DOHH2 (cell line): ENCODE measurements at regions not wholly inside any gene's neighbourhood (a gene's known extent, or its start where the extent isn't known, plus 50 kb on each side); places are given as distances from the start of the nearest gene placed in this dataset.
"Not testable (repeated sequence)": the region's sequence is repeated elsewhere in the genome, so short reads cannot be mapped to it uniquely, and the experiment has no call there.

Experiments used
- H3F3A ChIP-seq: fragments of 200-600 bp; sonication (generic), shearing (Covaris generic); 2 replicates; pipeline ENCODE4 v1.6.0; 2016; ENCODE audit warnings: antibody characterized with exemption, mild to moderate bottlenecking; ENCODE audit not compliant: control insufficient read depth, insufficient read depth
- H3K27ac ChIP-seq: fragments of 200-600 bp; sonication (generic); 2 replicates; pipeline ENCODE4 v1.5.1; 2014; ENCODE audit warnings: low read depth, mild to moderate bottlenecking, low read length, moderate library complexity
- H3K27me3 ChIP-seq: fragments of 200-600 bp; sonication (generic); 2 replicates; pipeline ENCODE4 v1.6.1; 2014; ENCODE audit warnings: mild to moderate bottlenecking, low read length, mixed read lengths; ENCODE audit not compliant: control insufficient read depth
- H3K36me3 ChIP-seq: fragments of 200-600 bp; sonication (generic); 2 replicates; pipeline ENCODE4 v1.6.1; 2014; ENCODE audit warnings: mild to moderate bottlenecking, low read length, moderate library complexity, mixed read lengths; ENCODE audit not compliant: control insufficient read depth
- H3K4me1 ChIP-seq: fragments of 200-600 bp; sonication (generic); 2 replicates; pipeline ENCODE4 v1.6.1; 2014; ENCODE audit warnings: mild to moderate bottlenecking, low read length, mixed read lengths; ENCODE audit not compliant: control insufficient read depth
- H3K4me2 ChIP-seq: fragments of 200-600 bp; sonication (generic); 2 replicates; pipeline ENCODE4 v1.6.0; 2014; ENCODE audit warnings: mild to moderate bottlenecking, low read length, moderate library complexity
- H3K4me3 ChIP-seq: fragments of 200-600 bp; sonication (generic); 2 replicates; pipeline ENCODE4 v1.5.1; 2014; ENCODE audit warnings: mild to moderate bottlenecking, low read length, mixed read lengths
- H3K79me2 ChIP-seq: fragments of 200-600 bp; sonication (generic); 2 replicates; pipeline ENCODE4 v1.6.1; 2014; ENCODE audit warnings: mild to moderate bottlenecking, low read length, mixed read lengths; ENCODE audit not compliant: control insufficient read depth
- H3K9me2 ChIP-seq: fragments of 200-600 bp; sonication (generic); replicated peaks from 2 replicates; pipeline ENCODE4 v1.6.1; 2014; ENCODE audit warnings: mild to moderate bottlenecking, low read length, mixed read lengths; ENCODE audit not compliant: control insufficient read depth
- H3K9me3 ChIP-seq: fragments of 200-600 bp; sonication (generic); 2 replicates; pipeline ENCODE4 v1.6.1; 2014; ENCODE audit warnings: antibody characterized with exemption, low read length, mixed read lengths; ENCODE audit not compliant: control insufficient read depth, insufficient read depth
- H4K20me1 ChIP-seq: fragments of 200-600 bp; sonication (generic); 2 replicates; pipeline ENCODE4 v1.6.0; 2014; ENCODE audit warnings: low read depth, mild to moderate bottlenecking, antibody characterized with exemption, low read length, moderate library complexity; ENCODE audit not compliant: control insufficient read depth, insufficient read depth
- CTCF ChIP-seq: fragments of 200-600 bp; sonication (generic); IDR thresholded peaks from one replicate; pipeline ENCODE4 v1.5.1; 2014; ENCODE audit warnings: antibody characterized with exemption, mild to moderate bottlenecking, low read depth, low read length; ENCODE audit not compliant: poor library complexity, severe bottlenecking
- EZH2phosphoT487 ChIP-seq: fragments of 200-600 bp; sonication (generic); IDR thresholded peaks from 2 replicates; pipeline ENCODE4 v1.6.1; 2017; ENCODE audit warnings: borderline replicate concordance, mild to moderate bottlenecking, antibody characterized with exemption, low read length, moderate library complexity, mixed read lengths

GRCh38 chr12:124216966-124217365, 77.9 kb upstream of the RFLNA start:
- Histone ChIP-seq H3K4me1 (no peaks in the 10 kb centered on the region), H3K9me3 (peaks cover 7% of the 10 kb centered on the region; the same call in 1 of the 2 replicates), H3K27me3 (no peaks in the 10 kb centered on the region), H3F3A (no peaks in the 10 kb centered on the region), H3K79me2 (no peaks in the 10 kb centered on the region), H3K4me2 (no peak overlapping the region), H3K4me3 (no peak overlapping the region), H3K9me2 (no peaks in the 10 kb centered on the region), H4K20me1 (no peaks in the 10 kb centered on the region), H3K36me3 (no peaks in the 10 kb centered on the region), H3K27ac (no peak overlapping the region)
- TF ChIP-seq CTCF (no peak), EZH2phosphoT487 (no peak)

- Histone ChIP-seq H3K4me2 (no peak overlapping the region), H4K20me1 (no peaks in the 10 kb centered on the region), H3K27me3 (no peaks in the 10 kb centered on the region), H3K4me1 (no peaks in the 10 kb centered on the region), H3F3A (no peaks in the 10 kb centered on the region), H3K9me2 (no peaks in the 10 kb centered on the region), H3K36me3 (no peaks in the 10 kb centered on the region), H3K27ac (no peak overlapping the region), H3K4me3 (no peak overlapping the region), H3K9me3 (peaks cover 7% of the 10 kb centered on the region; the same call in 1 of the 2 replicates), H3K79me2 (no peaks in the 10 kb centered on the region)
- TF ChIP-seq CTCF (no peak), EZH2phosphoT487 (no peak)
Measured at GRCh38 chr12:124217508-124218242, 77.2 kb upstream of the RFLNA start.

GRCh38 chr12:124218243-124218560, 76.7 kb upstream of the RFLNA start:
- Histone ChIP-seq H3K9me2 (no peaks in the 10 kb centered on the region), H3K27ac (no peak overlapping the region), H3K27me3 (no peaks in the 10 kb centered on the region), H3F3A (no peaks in the 10 kb centered on the region), H3K79me2 (no peaks in the 10 kb centered on the region), H4K20me1 (no peaks in the 10 kb centered on the region), H3K4me3 (no peak overlapping the region), H3K4me1 (no peaks in the 10 kb centered on the region), H3K36me3 (no peaks in the 10 kb centered on the region), H3K4me2 (no peak overlapping the region), H3K9me3 (peaks cover 7% of the 10 kb centered on the region; the same call in 1 of the 2 replicates)
- TF ChIP-seq EZH2phosphoT487 (no peak), CTCF (no peak)

- not testable (repeated sequence) for H3K9me3 ChIP-seq, H3K4me1 ChIP-seq, H3K27me3 ChIP-seq, H3K36me3 ChIP-seq, H3K9me2 ChIP-seq, H3K4me2 ChIP-seq, H3F3A ChIP-seq, H3K4me3 ChIP-seq, H3K79me2 ChIP-seq, H4K20me1 ChIP-seq, H3K27ac ChIP-seq
Measured at GRCh38 chr12:124218650-124219049, 76.2 kb upstream of the RFLNA start.
